OCI-LY7 (cell line): ENCODE measurements at regions not wholly inside any gene's neighbourhood (a gene's known extent, or its start where the extent isn't known, plus 50 kb on each side); places are given as distances from the start of the nearest gene placed in this dataset.

Experiments
- BruUV-seq: library from RNA; stranded (reverse); fragments of 400-500 nt; replicated peaks from 2 replicates; lab custom pipeline; 2021; lab: Mats Ljungman, UMichigan
- CTCF ChIA-PET: fragments of 300-600 bp; sonication (Branson Sonifier 250); formaldehyde crosslinking; loops from one replicate; lab custom pipeline; 2022; ENCODE audit warnings: antibody characterized with exemption; ENCODE audit not compliant: unreplicated experiment; lab: Charles Lee
- POLR2A ChIA-PET: fragments of 300-600 bp; sonication (Branson Sonifier 250); formaldehyde crosslinking; loops from one replicate; lab custom pipeline; 2022; ENCODE audit warnings: antibody characterized with exemption; lab: Charles Lee
- DNase-seq: peaks from one replicate; pipeline ENCODE4 v3.0.0-alpha.2; 2015; ENCODE audit warnings: low spot score
- H2AFZ ChIP-seq: fragments of 200-600 bp; sonication (generic), shearing (Covaris generic); 2 replicates; pipeline ENCODE4 v1.6.1; 2014; ENCODE audit warnings: mild to moderate bottlenecking, antibody characterized with exemption, low read length, moderate library complexity
- H3K27ac ChIP-seq: fragments of 200-600 bp; sonication (generic); 2 replicates; pipeline ENCODE4 v1.5.1; 2014; ENCODE audit warnings: mixed run types, low read depth, mild to moderate bottlenecking, moderate library complexity, low read length, inconsistent platforms; ENCODE audit not compliant: poor library complexity, severe bottlenecking
- H3K36me3 ChIP-seq: fragments of 200-600 bp; sonication (generic); 2 replicates; pipeline ENCODE4 v1.6.1; 2014; ENCODE audit warnings: mild to moderate bottlenecking, antibody characterized with exemption, low read length, moderate library complexity, mixed read lengths; ENCODE audit not compliant: insufficient read depth
- H3K4me1 ChIP-seq: fragments of 200-600 bp; sonication (generic); 2 replicates; pipeline ENCODE4 v1.5.1; 2014; ENCODE audit warnings: mild to moderate bottlenecking, low read length; ENCODE audit not compliant: insufficient read depth, poor library complexity, severe bottlenecking
- H3K4me2 ChIP-seq: fragments of 200-600 bp; sonication (generic); 2 replicates; pipeline ENCODE4 v1.6.1; 2014; ENCODE audit warnings: mild to moderate bottlenecking, low read length
- H3K4me3 ChIP-seq: fragments of 200-600 bp; sonication (generic); 2 replicates; pipeline ENCODE4 v1.5.1; 2014; ENCODE audit warnings: mild to moderate bottlenecking, low read depth, low read length; ENCODE audit not compliant: poor library complexity, severe bottlenecking
- H3K79me2 ChIP-seq: fragments of 200-600 bp; sonication (generic); 2 replicates; pipeline ENCODE4 v1.6.1; 2016; ENCODE audit warnings: low read depth, mild to moderate bottlenecking, low read length, moderate library complexity, mixed read lengths; ENCODE audit not compliant: insufficient read depth
- H3K9me2 ChIP-seq: fragments of 200-600 bp; sonication (generic); 2 replicates; pipeline ENCODE4 v1.6.1; 2016; ENCODE audit warnings: mild to moderate bottlenecking, low read length, mixed read lengths; ENCODE audit not compliant: insufficient read depth
- H3K9me3 ChIP-seq: fragments of 200-600 bp; sonication (generic); 2 replicates; pipeline ENCODE4 v1.6.1; 2014; ENCODE audit warnings: mild to moderate bottlenecking, mixed run types, low read length, mixed read lengths
- H4K20me1 ChIP-seq: fragments of 200-600 bp; sonication (generic); 2 replicates; pipeline ENCODE4 v1.6.1; 2014; ENCODE audit warnings: mild to moderate bottlenecking, antibody characterized with exemption, low read length, moderate library complexity, mixed read lengths; ENCODE audit not compliant: insufficient read depth
- CTCF ChIP-seq: fragments of 200-600 bp; sonication (generic); conservative IDR thresholded peaks from 2 replicates; pipeline ENCODE4 v1.5.1; 2014; ENCODE audit warnings: mild to moderate bottlenecking, antibody characterized with exemption, low read length, moderate library complexity, mixed read lengths
- EZH2phosphoT487 ChIP-seq: fragments of 200-600 bp; sonication (generic); IDR thresholded peaks from 2 replicates; pipeline ENCODE4 v1.6.1; 2018; ENCODE audit warnings: low read depth, borderline replicate concordance, mild to moderate bottlenecking, mixed run types, antibody characterized with exemption, low read length, moderate library complexity, mixed read lengths
- intact Hi-C: fragments of 100-400 bp; cut with micrococcal nuclease; formaldehyde crosslinking; loops from one replicate; pipeline ENCODE4 v1.10.0; 2022; ENCODE audit not compliant: unreplicated experiment

- no peak overlapping the region for H2AFZ ChIP-seq
- no peaks in the 10 kb centered on the region for H3K36me3 ChIP-seq
- H3K4me3 ChIP-seq = no peak overlapping the region
- H3K79me2 ChIP-seq = no peaks in the 10 kb centered on the region
- intact Hi-C loops = no loop called here
- no peaks in the 10 kb centered on the region for H3K9me2 ChIP-seq
- BruUV-seq = no TSS peak
- DNase-seq = no peak
- H4K20me1 ChIP-seq = no peaks in the 10 kb centered on the region
- POLR2A ChIA-PET = no interaction called here
- H3K4me2 ChIP-seq = no peak overlapping the region
- CTCF ChIA-PET = no interaction called here
- H3K4me1 ChIP-seq = no peaks in the 10 kb centered on the region
- H3K27ac ChIP-seq = no peak overlapping the region
- H3K9me3 ChIP-seq = no peaks in the 10 kb centered on the region
- TF ChIP-seq CTCF = no peak
- no peak for TF ChIP-seq EZH2phosphoT487
These were observed 269.5 kb downstream of the MAP2K4 start for GRCh38 chr17:12290207-12290606.

- TF ChIP-seq CTCF (no peak), EZH2phosphoT487 (no peak)
- no peak overlapping the region for H3K4me2 ChIP-seq
- no peaks in the 10 kb centered on the region for H3K9me3 ChIP-seq
- no peak overlapping the region for H2AFZ ChIP-seq
- H4K20me1 ChIP-seq = no peaks in the 10 kb centered on the region
- POLR2A ChIA-PET = no interaction called here
- no peak for DNase-seq
- no peaks in the 10 kb centered on the region for H3K79me2 ChIP-seq
- H3K27ac ChIP-seq = no peak overlapping the region
- intact Hi-C loops = no loop called here
- H3K9me2 ChIP-seq = no peaks in the 10 kb centered on the region
- H3K4me3 ChIP-seq = no peak overlapping the region
- no TSS peak for BruUV-seq
- H3K4me1 ChIP-seq = no peaks in the 10 kb centered on the region
- CTCF ChIA-PET = no interaction called here
- H3K36me3 ChIP-seq = no peaks in the 10 kb centered on the region
These were observed 275.5 kb downstream of the MAP2K4 start for GRCh38 chr17:12296209-12296625.

GRCh38 chr17:12301551-12301950, 280.9 kb downstream of the MAP2K4 start:
- Histone ChIP-seq H3K4me2 (no peak overlapping the region), H3K79me2 (no peaks in the 10 kb centered on the region), H3K36me3 (no peaks in the 10 kb centered on the region), H3K9me3 (no peaks in the 10 kb centered on the region), H2AFZ (no peak overlapping the region), H3K4me3 (no peak overlapping the region), H3K4me1 (no peaks in the 10 kb centered on the region), H4K20me1 (no peaks in the 10 kb centered on the region), H3K9me2 (no peaks in the 10 kb centered on the region), H3K27ac (no peak overlapping the region)
- no TSS peak for BruUV-seq
- intact Hi-C loops = no loop called here
- CTCF ChIA-PET = no interaction called here
- no peak for DNase-seq
- POLR2A ChIA-PET = no interaction called here
- TF ChIP-seq CTCF = no peak
